ENCODE measurements at regions not wholly inside any gene's neighbourhood (a gene's known extent, or its start where the extent isn't known, plus 50 kb on each side); places are given as distances from the start of the nearest gene placed in this dataset.

GRCh38 chrX:44451056-44451455 lies 91.6 kb downstream of the FUNDC1 start:
- TF ChIP-seq CTCF (IDR thresholded peaks at IDR 0.05; ENCODE audit: insufficient read depth, low read depth, low read length) (no peak), EZH2 (IDR thresholded peaks at IDR 0.05; ENCODE audit: insufficient read depth, low read length) (no peak)

Measured in astrocyte (in vitro differentiated cells and primary cell).